GM19467 (cell line): ENCODE measurements at regions not wholly inside any gene's neighbourhood (a gene's known extent, or its start where the extent isn't known, plus 50 kb on each side); places are given as distances from the start of the nearest gene placed in this dataset.

Experiments
- ATAC-seq: cut with Tn5 transposase; IDR thresholded peaks from one replicate; pipeline ENCODE4 v1.9.1; 2021; ENCODE audit warnings: mild to moderate bottlenecking, moderate library complexity; ENCODE audit not compliant: unreplicated experiment

- ATAC-seq = no peak
These were observed 173.7 kb upstream of the FAT4 start for GRCh38 chr4:125140966-125141495.

DNA sequence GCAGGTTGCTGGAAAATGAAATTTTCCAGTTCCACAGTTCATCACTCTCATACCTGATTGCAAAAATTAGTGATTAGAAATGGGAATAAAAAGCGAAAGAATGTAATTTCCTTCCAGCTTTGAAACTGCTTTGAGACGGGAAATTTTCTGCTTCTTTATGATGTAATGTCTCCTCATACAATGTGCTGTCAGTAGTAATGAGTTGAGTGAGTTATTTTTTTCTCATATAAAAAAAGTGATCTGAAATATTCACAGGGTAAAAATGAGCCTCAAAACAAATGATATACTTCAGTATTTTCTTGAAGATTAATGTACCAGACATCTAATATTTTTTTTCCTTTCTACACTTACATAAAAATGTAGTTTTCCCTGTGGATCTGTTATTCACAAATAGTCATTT, 179.1 kb upstream of the FAT4 start:
- no peak for ATAC-seq

DNA sequence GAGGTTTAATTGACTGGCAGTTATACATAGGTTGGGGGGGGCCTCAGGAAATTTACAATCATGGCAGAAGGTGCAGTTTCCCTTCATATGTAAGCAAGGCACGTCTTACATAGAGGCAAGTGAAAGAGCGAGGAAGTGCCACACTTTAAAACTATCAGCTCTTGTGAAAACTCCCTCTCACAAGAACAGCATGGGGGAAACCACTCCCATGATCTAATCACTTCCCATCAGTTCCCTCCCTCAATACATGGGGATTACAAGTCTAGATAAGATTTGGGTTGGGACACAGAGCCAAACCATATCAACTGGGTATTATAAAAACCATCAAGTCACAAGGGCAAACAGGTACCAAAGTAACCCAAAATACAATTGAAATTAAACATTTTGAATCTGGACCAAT, 182.0 kb upstream of the FAT4 start:
- no peak for ATAC-seq

DNA sequence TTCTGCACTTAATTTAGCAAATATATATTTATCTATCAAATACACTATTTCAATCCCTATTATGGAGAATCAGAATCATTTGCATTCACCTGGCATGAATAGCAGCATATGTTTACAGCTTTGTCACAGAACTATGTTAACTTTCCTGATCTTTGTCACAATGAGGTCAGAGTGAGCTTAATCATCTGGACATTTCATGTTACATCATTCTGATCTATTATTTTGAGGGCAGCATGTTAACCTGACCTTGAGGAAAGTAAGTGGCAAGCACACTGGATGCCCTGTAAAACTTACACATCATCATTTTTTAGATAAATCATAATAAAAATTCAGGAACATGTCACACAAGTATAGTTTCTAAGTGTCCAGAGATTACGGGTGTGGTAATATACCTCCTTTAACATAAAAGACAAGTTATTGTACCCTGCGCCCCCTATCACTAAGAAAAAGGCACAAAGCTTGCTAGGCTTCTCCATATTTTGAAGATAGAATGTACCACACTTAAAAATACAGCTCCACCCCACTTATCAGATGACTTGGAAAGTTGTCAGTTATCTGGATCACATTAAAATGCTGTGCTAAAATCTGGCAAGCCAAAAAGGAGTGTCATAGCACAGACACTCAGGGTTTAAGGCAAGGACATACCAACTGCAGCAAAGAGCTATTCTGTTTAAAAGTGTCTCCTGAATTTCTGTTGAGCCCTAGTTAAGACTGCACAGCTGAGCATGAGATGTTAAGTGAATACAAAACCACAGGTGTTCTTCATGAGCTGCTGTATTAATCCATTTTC, 182.7 kb upstream of the FAT4 start:
- no peak for ATAC-seq

DNA sequence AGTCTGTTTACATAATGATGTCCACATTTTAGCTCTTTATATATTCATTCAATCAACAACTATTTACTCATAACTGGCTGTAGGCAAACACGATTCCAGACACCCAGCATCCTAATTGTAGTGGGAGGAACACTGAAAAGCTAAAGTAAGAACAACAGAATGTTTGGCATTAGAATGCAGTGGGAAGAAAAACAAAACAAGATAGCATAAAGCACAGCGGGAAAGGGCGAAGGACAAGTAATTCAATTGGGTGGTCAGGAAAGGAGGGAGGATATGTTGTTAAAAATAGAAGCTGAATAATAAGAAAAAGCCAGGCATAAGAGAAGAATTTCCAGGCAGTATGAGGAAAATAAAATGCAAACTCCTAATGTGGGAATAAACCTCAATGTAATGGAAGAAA, 189.5 kb upstream of the FAT4 start:
- ATAC-seq = no peak

GRCh38 chr4:125123570-125124109, 191.1 kb upstream of the FAT4 start:
- no peak for ATAC-seq

GRCh38 chr4:125121581-125121980, 193.2 kb upstream of the FAT4 start:
- no peak for ATAC-seq

GRCh38 chr4:125116431-125116830, 198.3 kb upstream of the FAT4 start:
- ATAC-seq = no peak

DNA sequence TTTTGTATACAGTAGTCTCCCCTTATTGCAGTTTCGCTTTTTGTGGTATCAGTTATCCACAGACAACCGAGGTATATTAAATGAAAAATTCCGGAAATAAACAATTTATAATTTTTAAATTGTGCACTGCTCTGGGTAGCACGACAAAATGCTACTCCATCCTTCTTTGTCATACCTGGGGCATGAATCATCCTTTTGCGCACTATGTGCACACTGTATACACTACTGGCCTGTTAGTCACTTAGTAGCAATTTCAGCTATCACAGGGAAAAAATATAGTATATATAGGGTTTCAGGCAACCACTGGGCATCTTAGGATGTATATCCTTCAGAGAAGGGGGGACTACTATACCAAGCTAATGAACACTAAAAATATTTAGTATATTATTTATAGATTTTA, 198.8 kb upstream of the FAT4 start:
- ATAC-seq = no peak

GRCh38 chr4:125115476-125115875, 199.3 kb upstream of the FAT4 start:
- no peak for ATAC-seq

DNA sequence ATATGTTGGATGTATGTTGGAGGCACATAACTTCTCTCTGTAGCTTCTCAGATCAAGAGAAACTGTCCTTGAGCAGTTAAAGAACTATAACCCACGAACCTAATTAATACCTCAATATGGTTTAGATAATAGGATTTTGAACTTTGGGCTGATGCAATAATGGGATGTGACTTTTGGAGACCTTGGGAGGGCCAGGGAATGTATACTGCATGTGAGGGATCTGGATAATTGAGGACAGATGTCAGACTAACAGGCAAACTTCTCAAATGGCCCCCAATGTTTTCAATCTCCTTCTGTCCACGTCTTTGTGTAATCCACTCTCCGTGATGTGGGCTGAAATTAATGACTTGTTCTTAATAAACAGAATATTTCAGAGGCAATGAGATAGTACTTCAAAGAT, 202.2 kb upstream of the FAT4 start:
- no peak for ATAC-seq

- ATAC-seq = no peak
These were observed 203.4 kb upstream of the FAT4 start for GRCh38 chr4:125111323-125111722.

DNA sequence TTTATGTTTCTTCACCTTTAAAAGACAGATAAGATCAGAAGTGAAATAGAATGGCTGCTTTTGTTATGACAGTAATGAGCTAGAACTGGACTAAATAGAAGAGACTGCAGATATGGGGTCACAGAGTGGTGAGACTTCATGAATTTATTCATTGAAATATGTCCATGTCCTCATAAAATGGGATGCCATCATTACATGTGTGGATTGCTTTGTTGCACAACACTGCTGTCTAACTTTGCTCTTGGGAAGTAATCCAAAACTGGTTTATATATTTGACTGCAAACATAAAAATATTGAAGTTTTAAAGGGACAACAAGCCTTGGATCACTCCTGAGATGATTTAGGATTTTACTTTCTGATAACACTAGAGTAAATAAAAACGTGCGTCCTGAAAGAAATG, 209.2 kb upstream of the FAT4 start:
- no peak for ATAC-seq

DNA sequence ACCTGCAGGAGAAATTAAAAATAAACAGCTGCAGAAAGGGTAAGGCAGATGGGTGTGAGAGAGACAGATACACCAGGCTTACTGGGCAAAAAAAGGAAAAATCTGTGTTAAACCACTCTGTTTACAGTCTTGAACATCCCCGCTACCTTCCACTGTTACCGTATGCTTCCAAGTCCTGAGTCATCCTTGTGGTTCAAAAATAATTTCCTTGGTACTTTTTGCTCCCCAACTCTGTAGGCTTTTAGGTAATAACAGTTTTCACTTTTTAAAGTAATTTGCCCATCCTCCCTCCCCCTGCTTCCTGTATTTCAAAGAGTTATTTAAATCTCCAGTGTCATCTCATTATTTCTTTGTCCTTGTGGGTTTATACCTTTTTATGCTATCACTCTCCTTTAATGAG, 210.1 kb upstream of the FAT4 start:
- ATAC-seq = no peak

- ATAC-seq = no peak
These were observed 213.0 kb upstream of the FAT4 start for GRCh38 chr4:125101719-125102118.

DNA sequence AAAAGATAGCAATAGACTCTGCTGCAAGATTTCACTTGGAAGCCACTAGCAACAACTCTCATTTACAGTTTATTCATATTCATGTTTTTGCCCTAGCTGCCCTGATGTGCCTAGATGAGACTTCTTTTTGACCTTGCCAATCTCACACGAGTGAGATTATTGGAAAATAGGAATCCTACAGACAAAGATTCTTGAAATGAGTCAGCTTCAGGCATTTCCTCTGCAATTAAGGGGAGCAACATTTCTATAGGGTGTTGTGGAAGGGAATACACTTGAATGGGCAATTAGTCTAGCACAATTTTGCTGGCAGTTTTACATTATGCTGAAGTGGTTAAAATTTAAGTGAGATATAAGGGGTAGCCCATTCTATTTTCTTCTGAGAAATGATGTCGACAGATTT, 217.0 kb upstream of the FAT4 start:
- no peak for ATAC-seq

GRCh38 chr4:125096662-125097061, 218.1 kb upstream of the FAT4 start:
- ATAC-seq = no peak

- no peak for ATAC-seq
These were observed 223.2 kb upstream of the FAT4 start for GRCh38 chr4:125091541-125091940.

GRCh38 chr4:125091101-125091500, 223.7 kb upstream of the FAT4 start:
- ATAC-seq = no peak

DNA sequence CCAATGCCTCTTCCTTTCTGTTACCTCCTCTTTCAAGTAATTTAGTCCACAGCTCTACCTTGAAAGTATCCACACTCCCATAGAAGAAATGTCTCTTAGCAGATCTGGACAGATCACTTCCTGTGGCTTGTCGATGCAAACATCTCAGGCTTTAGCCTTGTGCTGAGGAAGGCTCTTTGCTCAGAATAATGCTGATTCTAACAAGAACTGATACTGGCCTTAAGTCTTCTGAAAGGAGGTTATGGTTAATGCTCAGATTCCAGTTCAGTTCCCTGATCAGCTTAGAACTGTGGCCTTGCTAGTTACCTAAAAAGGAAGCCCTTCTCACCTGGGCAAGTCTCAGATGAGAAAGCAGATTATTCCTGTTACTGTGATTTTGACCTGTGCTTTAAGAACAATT, 230.1 kb upstream of the FAT4 start:
- ATAC-seq = no peak

DNA sequence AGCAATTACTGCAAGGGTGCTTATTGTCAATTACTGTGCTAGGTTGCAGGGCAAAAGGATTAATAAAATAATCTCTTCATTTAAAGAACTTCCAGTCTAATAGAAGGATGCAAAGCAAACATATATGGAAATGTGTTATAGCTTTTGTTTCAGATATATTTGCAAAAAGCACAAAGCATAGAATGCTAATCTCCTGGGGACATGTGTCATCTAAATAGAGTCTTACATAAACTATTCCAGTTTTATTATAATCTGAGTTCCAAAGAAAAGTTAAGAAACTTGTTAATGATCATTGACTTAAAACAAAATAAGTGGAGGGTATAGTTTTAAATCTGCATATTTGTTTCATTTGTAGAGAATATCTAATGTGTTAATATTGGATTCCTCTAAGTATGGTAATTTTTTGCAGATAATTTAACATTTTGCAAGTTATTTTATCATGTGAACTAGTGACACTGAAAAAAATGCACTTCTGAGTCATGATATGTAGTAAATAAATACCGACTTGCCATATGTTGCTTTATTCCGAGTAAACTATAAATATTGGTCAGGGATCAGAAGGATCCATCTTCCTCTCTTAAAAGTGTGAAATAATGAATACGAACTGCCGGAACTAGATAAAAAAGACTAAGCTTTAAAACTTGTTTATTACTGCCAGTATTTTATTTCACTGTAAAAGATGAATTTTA, 231.9 kb upstream of the FAT4 start:
- no peak for ATAC-seq

DNA sequence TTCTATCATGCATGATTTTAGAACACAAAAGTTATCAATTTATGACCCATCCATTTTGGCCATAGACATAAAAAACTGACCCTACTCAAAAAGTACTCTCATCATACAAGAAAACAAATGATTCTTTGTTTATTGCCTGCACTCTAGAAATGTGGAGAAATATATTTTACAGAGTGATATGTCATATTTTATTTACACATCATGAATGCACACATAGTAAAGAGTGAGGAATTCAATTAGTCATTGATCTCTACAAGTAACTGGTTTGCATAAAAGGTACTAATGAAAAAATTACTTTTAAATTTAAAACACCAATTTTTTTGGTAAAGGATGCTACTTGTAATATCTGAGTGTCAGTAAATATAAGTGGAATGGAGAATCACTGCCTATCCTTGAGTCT, 242.5 kb upstream of the FAT4 start:
- no peak for ATAC-seq
